ENCODE measurements at regions not wholly inside any gene's neighbourhood (a gene's known extent, or its start where the extent isn't known, plus 50 kb on each side); places are given as distances from the start of the nearest gene placed in this dataset.
A peak's percentile ranks its signal among the peaks of the same experiment; 100 is the strongest.

- DNase-seq: no peak
These were observed 487.0 kb downstream of the SLC4A3 start for GRCh38 chr2:220114443-220114842.

- DNase-seq: peak; percentile 58
These were observed 489.6 kb downstream of the SLC4A3 start for GRCh38 chr2:220117025-220117424.

GRCh38 chr2:220120041-220120440 is 492.6 kb downstream of the SLC4A3 start:
- no peak for DNase-seq

GRCh38 chr2:220123751-220124150 is 496.3 kb downstream of the SLC4A3 start:
- DNase-seq: no peak

- no peak for DNase-seq
These were observed 498.1 kb downstream of the SLC4A3 start for GRCh38 chr2:220125551-220125950.

GRCh38 chr2:220127311-220127710 is 499.9 kb downstream of the SLC4A3 start:
- no peak for DNase-seq

GRCh38 chr2:220127876-220128275 is 500.4 kb downstream of the SLC4A3 start:
- DNase-seq: no peak

GRCh38 chr2:220129391-220129790 is 502.0 kb downstream of the SLC4A3 start:
- no peak for DNase-seq

- DNase-seq: no peak
These were observed 507.5 kb downstream of the SLC4A3 start for GRCh38 chr2:220134756-220135534.

- DNase-seq: no peak
These were observed 515.9 kb downstream of the SLC4A3 start for GRCh38 chr2:220143336-220143735.

GRCh38 chr2:220144411-220144810 is 517.0 kb downstream of the SLC4A3 start:
- no peak for DNase-seq

GRCh38 chr2:220147161-220148038 is 520.0 kb downstream of the SLC4A3 start:
- DNase-seq: peak; percentile 8

GRCh38 chr2:220148471-220149248 is 521.2 kb downstream of the SLC4A3 start:
- no peak for DNase-seq

- no peak for DNase-seq
These were observed 523.9 kb downstream of the SLC4A3 start for GRCh38 chr2:220151341-220151740.

- DNase-seq: no peak
These were observed 525.0 kb downstream of the SLC4A3 start for GRCh38 chr2:220152281-220152935.

GRCh38 chr2:220153118-220153517 is 525.7 kb downstream of the SLC4A3 start:
- no peak for DNase-seq

- DNase-seq: no peak
These were observed 526.9 kb downstream of the SLC4A3 start for GRCh38 chr2:220154304-220154703.

GRCh38 chr2:220157312-220157711 is 529.9 kb downstream of the SLC4A3 start:
- no peak for DNase-seq

- DNase-seq: no peak
These were observed 532.3 kb downstream of the SLC4A3 start for GRCh38 chr2:220159738-220160137.

GRCh38 chr2:220162320-220162719 is 534.9 kb downstream of the SLC4A3 start:
- no peak for DNase-seq

GRCh38 chr2:220163486-220163885 is 536.1 kb downstream of the SLC4A3 start:
- no peak for DNase-seq

- DNase-seq: no peak
These were observed 538.0 kb downstream of the SLC4A3 start for GRCh38 chr2:220165401-220165800.

All from renal pelvis (tissue), 1 donor.